Adrenal gland (tissue), 5 donors: ENCODE measurements at regions not wholly inside any gene's neighbourhood (a gene's known extent, or its start where the extent isn't known, plus 50 kb on each side); places are given as distances from the start of the nearest gene placed in this dataset.

Experiments used
- POLR2A ChIP-seq, 2 donors: fragments of 450-650 bp; IDR thresholded peaks; one replicate each; pipeline ENCODE4 v1.6.1; 2017; ENCODE audit warnings: antibody characterized with exemption in 2 of 2, mild to moderate bottlenecking in 2 of 2, moderate library complexity in 1 of 2
- TF ChIP-seq, protein P1 (sequence below), 6 experiments: fragments of 450-650 bp in 4 of 6; fragments of 200-600 bp in 2 of 6; sonication (generic) in 1 of 6; IDR thresholded peaks; 1 replicate in 5 of 6; 2 replicates in 1 of 6; pipeline versions ENCODE4 v1.5.1 to v1.8.0; 2016 to 2021; ENCODE audit warnings: antibody characterized with exemption in 6 of 6, mild to moderate bottlenecking in 2 of 6, moderate library complexity in 1 of 6
- donor health status: DM: no; HTN: no; CAD: no.

DNA sequence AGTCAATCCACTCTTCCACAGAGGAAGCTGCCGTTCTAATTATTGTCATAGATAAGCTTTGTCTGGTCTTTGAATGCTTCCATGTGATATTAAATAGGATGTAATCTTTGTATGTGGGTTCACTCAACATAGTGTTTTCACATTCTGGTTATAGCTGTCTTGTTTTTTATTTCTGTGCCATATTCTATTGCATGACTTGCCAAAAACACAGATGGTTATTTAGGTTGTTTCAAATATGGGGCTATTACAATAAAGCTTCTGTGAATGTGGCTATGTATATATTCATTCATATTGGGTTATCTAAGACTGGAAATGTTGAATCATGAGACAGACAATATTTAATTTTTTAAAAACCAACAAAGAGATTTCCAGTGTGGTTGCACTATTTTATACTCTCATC, 1109.3 kb upstream of the LRRTM3 start:
- TF ChIP-seq, protein P1, sequence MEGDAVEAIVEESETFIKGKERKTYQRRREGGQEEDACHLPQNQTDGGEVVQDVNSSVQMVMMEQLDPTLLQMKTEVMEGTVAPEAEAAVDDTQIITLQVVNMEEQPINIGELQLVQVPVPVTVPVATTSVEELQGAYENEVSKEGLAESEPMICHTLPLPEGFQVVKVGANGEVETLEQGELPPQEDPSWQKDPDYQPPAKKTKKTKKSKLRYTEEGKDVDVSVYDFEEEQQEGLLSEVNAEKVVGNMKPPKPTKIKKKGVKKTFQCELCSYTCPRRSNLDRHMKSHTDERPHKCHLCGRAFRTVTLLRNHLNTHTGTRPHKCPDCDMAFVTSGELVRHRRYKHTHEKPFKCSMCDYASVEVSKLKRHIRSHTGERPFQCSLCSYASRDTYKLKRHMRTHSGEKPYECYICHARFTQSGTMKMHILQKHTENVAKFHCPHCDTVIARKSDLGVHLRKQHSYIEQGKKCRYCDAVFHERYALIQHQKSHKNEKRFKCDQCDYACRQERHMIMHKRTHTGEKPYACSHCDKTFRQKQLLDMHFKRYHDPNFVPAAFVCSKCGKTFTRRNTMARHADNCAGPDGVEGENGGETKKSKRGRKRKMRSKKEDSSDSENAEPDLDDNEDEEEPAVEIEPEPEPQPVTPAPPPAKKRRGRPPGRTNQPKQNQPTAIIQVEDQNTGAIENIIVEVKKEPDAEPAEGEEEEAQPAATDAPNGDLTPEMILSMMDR (IDR thresholded peaks at IDR 0.05) = no peak
- TF ChIP-seq POLR2A (IDR thresholded peaks at IDR 0.05) = no peak
